Vagina (tissue), 2 donors: ENCODE measurements at regions not wholly inside any gene's neighbourhood (a gene's known extent, or its start where the extent isn't known, plus 50 kb on each side); places are given as distances from the start of the nearest gene placed in this dataset.

Experiments used
- POLR2AphosphoS5 ChIP-seq, 2 donors: sonication (generic); formaldehyde crosslinking; IDR thresholded peaks; one replicate each; pipeline ENCODE4 v1.9.0; 2017; ENCODE audit warnings: antibody characterized with exemption in 2 of 2, mild to moderate bottlenecking in 2 of 2, low read depth in 1 of 2; ENCODE audit not compliant: insufficient read depth in 1 of 2
- TF ChIP-seq, protein P1 (sequence below), 3 experiments: fragments of 450-650 bp in 2 of 3; fragments of 200-600 bp in 1 of 3; sonication (generic) in 1 of 3; IDR thresholded peaks; one replicate each; pipeline ENCODE4 v1.5.1; 2017 to 2019; ENCODE audit warnings: antibody characterized with exemption in 3 of 3, mild to moderate bottlenecking in 2 of 3, moderate library complexity in 2 of 3

DNA sequence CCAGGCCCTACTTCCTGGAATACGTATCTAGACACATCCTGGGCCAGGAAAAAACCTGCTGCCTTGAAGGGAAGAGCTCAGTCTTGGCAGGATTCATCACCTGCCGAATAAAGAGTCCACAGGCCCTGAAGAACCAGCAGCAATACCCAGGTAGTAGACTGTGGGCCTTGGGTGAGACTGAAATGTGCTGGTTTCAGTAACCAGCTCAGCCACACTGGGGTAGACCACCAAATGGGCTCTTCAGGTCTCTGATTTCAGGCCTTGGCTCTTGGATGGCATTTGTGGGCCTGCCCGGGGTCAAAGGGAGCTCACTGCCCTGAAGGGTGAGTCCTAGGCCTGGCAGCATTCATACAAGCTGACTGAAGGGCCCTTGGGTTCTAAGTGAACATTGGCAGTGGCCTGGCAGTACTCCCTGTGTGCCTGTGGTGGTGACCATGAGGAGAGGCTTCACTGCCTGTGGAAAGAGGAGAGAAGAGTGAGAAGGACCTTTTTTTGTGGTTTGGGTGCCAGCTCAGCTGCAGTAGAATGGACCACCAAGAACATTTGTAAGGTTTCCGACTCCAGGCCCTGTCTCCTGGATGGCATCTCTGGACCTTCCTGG is 175.1 kb downstream of the ANKRD30B start:
- TF ChIP-seq, protein P1, sequence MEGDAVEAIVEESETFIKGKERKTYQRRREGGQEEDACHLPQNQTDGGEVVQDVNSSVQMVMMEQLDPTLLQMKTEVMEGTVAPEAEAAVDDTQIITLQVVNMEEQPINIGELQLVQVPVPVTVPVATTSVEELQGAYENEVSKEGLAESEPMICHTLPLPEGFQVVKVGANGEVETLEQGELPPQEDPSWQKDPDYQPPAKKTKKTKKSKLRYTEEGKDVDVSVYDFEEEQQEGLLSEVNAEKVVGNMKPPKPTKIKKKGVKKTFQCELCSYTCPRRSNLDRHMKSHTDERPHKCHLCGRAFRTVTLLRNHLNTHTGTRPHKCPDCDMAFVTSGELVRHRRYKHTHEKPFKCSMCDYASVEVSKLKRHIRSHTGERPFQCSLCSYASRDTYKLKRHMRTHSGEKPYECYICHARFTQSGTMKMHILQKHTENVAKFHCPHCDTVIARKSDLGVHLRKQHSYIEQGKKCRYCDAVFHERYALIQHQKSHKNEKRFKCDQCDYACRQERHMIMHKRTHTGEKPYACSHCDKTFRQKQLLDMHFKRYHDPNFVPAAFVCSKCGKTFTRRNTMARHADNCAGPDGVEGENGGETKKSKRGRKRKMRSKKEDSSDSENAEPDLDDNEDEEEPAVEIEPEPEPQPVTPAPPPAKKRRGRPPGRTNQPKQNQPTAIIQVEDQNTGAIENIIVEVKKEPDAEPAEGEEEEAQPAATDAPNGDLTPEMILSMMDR (IDR thresholded peaks at IDR 0.05), result no peak
- no peak for TF ChIP-seq POLR2AphosphoS5 (IDR thresholded peaks at IDR 0.05; ENCODE audit: insufficient read depth in 1 of 2, low read depth in 1 of 2)
